B cell (primary cell): ENCODE measurements at regions not wholly inside any gene's neighbourhood (a gene's known extent, or its start where the extent isn't known, plus 50 kb on each side); places are given as distances from the start of the nearest gene placed in this dataset.

Experiments
- ATAC-seq: fragments of 200-7000 bp; cut with Tn5 transposase; one replicate; pipeline ENCODE4 v1.10.0; 2021; ENCODE audit warnings: low read depth, mild to moderate bottlenecking, moderate number of reproducible peaks, moderate library complexity
- CTCF ChIA-PET: fragments of 350-600 bp; sonication (Branson Sonifier 250); formaldehyde crosslinking; loops from one replicate; lab custom pipeline; 2021; ENCODE audit warnings: antibody characterized with exemption, inconsistent platforms; lab: Charles Lee
- POLR2A ChIA-PET: fragments of 350-600 bp; sonication (Branson Sonifier 250); formaldehyde crosslinking; loops from one replicate; lab custom pipeline; 2021; ENCODE audit warnings: antibody characterized with exemption; lab: Charles Lee
- DNase-seq: peaks from one replicate; pipeline ENCODE4 v3.0.0; 2013
- H2AFZ ChIP-seq: 2 replicates; pipeline ENCODE4 v1.6.1; 2012; ENCODE audit warnings: mild to moderate bottlenecking, low read depth, low read length; ENCODE audit not compliant: insufficient read depth, poor library complexity, severe bottlenecking
- H3K27ac ChIP-seq, 2 donors: 1 replicate in 1 of 2; 2 replicates in 1 of 2; pipeline ENCODE4 v1.5.1; 2012 to 2013; ENCODE audit warnings: low read length in 2 of 2, mild to moderate bottlenecking in 2 of 2, moderate library complexity in 1 of 2
- H3K27me3 ChIP-seq, 4 experiments: fragments of 200-600 bp in 1 of 4; sonication (generic) in 1 of 4; replicated peaks in 1 of 4; 1 replicate in 2 of 4; 2 replicates in 2 of 4; pipeline versions ENCODE4 v1.6.1 to v1.7.0; 2013 to 2016; ENCODE audit warnings: low read length in 3 of 4, mild to moderate bottlenecking in 2 of 4, mixed read lengths in 1 of 4, moderate library complexity in 1 of 4; ENCODE audit not compliant: insufficient read depth in 4 of 4, control insufficient read depth in 3 of 4; ENCODE audit errors: control extremely low read depth in 1 of 4
- H3K36me3 ChIP-seq, 2 experiments: replicated peaks in 1 of 2; 1 replicate in 1 of 2; 2 replicates in 1 of 2; pipeline versions ENCODE4 v1.6.1 to v1.7.1; 2013; ENCODE audit warnings: low read length in 1 of 2; ENCODE audit not compliant: insufficient read depth in 2 of 2, control insufficient read depth in 1 of 2; ENCODE audit errors: control extremely low read depth in 1 of 2, extremely low read depth in 1 of 2
- H3K4me1 ChIP-seq, 2 donors: fragments of 200-600 bp in 1 of 2; sonication (generic) in 1 of 2; 1 replicate in 1 of 2; 2 replicates in 1 of 2; pipeline versions ENCODE4 v1.5.1 to v1.6.1; 2013 to 2017; ENCODE audit warnings: low read length in 2 of 2; ENCODE audit not compliant: control insufficient read depth in 2 of 2, insufficient read depth in 2 of 2
- H3K4me2 ChIP-seq: replicated peaks from 2 replicates; pipeline ENCODE3; 2012; ENCODE audit warnings: mild to moderate bottlenecking, low read depth, low read length; ENCODE audit not compliant: poor library complexity, severe bottlenecking
- H3K4me3 ChIP-seq, 5 experiments: fragments of 200-600 bp in 1 of 5; sonication (generic) in 1 of 5; 1 replicate in 3 of 5; 2 replicates in 2 of 5; pipeline versions ENCODE4 v1.5.1 to v1.7.0; 2011 to 2016; ENCODE audit warnings: low read length in 4 of 5, mild to moderate bottlenecking in 4 of 5, low read depth in 2 of 5, control low read depth in 1 of 5, moderate library complexity in 1 of 5; ENCODE audit not compliant: insufficient read depth in 1 of 5; ENCODE audit errors: control extremely low read depth in 1 of 5, extremely low read depth in 1 of 5
- H3K79me2 ChIP-seq: fragments of 200-600 bp; sonication (generic); one replicate; pipeline ENCODE4 v1.6.0; 2016; ENCODE audit warnings: low read length; ENCODE audit not compliant: control insufficient read depth, insufficient read depth
- H3K9ac ChIP-seq: fragments of 200-600 bp; sonication (generic); 2 replicates; pipeline ENCODE4 v1.6.1; 2017; ENCODE audit warnings: mild to moderate bottlenecking, low read length, moderate library complexity
- H3K9me3 ChIP-seq, 3 donors: one replicate each; pipeline versions ENCODE4 v1.6.1 to v1.7.1; 2013; ENCODE audit warnings: low read length in 2 of 3; ENCODE audit not compliant: control insufficient read depth in 2 of 3, insufficient read depth in 1 of 3; ENCODE audit errors: control extremely low read depth in 1 of 3
- H4K20me1 ChIP-seq: 2 replicates; pipeline ENCODE4 v1.6.0; 2012; ENCODE audit warnings: mild to moderate bottlenecking, low read length; ENCODE audit not compliant: insufficient read depth, control insufficient read depth, poor library complexity, severe bottlenecking
- H3K27ac Mint-ChIP-seq: one replicate; pipeline ENCODE4 v1.8.0; 2021; ENCODE audit warnings: mixed read lengths
- H3K27me3 Mint-ChIP-seq: one replicate; pipeline ENCODE4 v1.8.0; 2021; ENCODE audit warnings: mixed read lengths
- H3K4me1 Mint-ChIP-seq: one replicate; pipeline ENCODE4 v1.8.0; 2021; ENCODE audit warnings: mixed read lengths
- H3K4me3 Mint-ChIP-seq: one replicate; pipeline ENCODE4 v1.8.0; 2021; ENCODE audit warnings: mixed read lengths
- H3K9me3 Mint-ChIP-seq: one replicate; pipeline ENCODE4 v1.8.0; 2022; ENCODE audit warnings: mixed read lengths; ENCODE audit not compliant: insufficient read depth
- CTCF ChIP-seq: fragments of 200-600 bp; IDR thresholded peaks from one replicate; pipeline ENCODE4 v1.8.0; 2022; ENCODE audit warnings: antibody characterized with exemption, mild to moderate bottlenecking
- EZH2 ChIP-seq: IDR thresholded peaks from 2 replicates; pipeline ENCODE4 v1.6.1; 2012; ENCODE audit warnings: borderline replicate concordance, low read depth, mild to moderate bottlenecking, moderate library complexity, low read length; ENCODE audit not compliant: insufficient read depth, poor library complexity, severe bottlenecking
- WGBS: methylation state at CpG from one replicate; pipeline ENCODE4 v1.1.5; 2013; ENCODE audit warnings: missing lambda C conversion rate; ENCODE audit not compliant: insufficient coverage; 5-methylcytosine and 5-hydroxymethylcytosine counted together
- intact Hi-C: fragments of 100-400 bp; cut with micrococcal nuclease; formaldehyde crosslinking; loops from one replicate; pipeline ENCODE4 v1.10.0; 2022

DNA sequence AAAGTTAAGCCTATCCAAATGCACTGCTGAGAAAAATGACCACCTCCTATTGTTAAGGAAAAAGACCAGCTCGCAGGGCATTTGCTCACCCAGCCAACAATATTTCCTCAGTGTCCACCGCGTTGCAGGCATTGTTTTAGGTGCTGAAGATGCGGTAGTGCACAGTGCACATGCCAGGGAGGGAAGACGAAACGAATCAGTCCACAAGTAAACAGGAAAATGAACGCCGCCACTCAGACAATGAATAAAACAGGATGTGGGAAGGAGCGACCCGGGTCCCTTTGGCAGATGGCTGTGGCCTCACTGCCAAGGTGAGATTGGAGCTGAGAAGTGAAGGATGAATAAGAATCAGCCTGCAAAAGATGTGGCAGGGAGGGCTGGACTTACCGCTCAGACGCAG lies 249.2 kb downstream of the FOXL1 start:
- 15% methylated on average over 11 of the region's 12 CpGs for WGBS
- Histone ChIP-seq H3K79me2 (no peaks in the 10 kb centered on the region), H3K27ac (no peak overlapping the region), H2AFZ (no peak overlapping the region), H4K20me1 (no peaks in the 10 kb centered on the region), H3K9me3 (peaks cover 0 to 3% (median 0%) of the 10 kb centered on the region in 3 donors), H3K9ac (no peak overlapping the region), H3K4me3 (no peak overlapping the region), H3K27me3 (peaks cover 0 to 7% (median 0%) of the 10 kb centered on the region in 4 experiments), H3K4me1 (no peaks in the 10 kb centered on the region), H3K4me2 (no peak overlapping the region), H3K36me3 (no peaks in the 10 kb centered on the region)
- POLR2A ChIA-PET, result no interaction called here
- Mint-ChIP-seq H3K4me1 (no peaks in the 10 kb centered on the region), H3K9me3 (no peaks in the 10 kb centered on the region), H3K27me3 (peaks cover 43% of the 10 kb centered on the region), H3K27ac (no peak overlapping the region), H3K4me3 (no peak overlapping the region)
- DNase-seq (no peak), ATAC-seq (no peak)
- CTCF ChIA-PET, result no interaction called here
- intact Hi-C loops, result no loop called here
- TF ChIP-seq EZH2, result no peak
- no peak for TF ChIP-seq CTCF

DNA sequence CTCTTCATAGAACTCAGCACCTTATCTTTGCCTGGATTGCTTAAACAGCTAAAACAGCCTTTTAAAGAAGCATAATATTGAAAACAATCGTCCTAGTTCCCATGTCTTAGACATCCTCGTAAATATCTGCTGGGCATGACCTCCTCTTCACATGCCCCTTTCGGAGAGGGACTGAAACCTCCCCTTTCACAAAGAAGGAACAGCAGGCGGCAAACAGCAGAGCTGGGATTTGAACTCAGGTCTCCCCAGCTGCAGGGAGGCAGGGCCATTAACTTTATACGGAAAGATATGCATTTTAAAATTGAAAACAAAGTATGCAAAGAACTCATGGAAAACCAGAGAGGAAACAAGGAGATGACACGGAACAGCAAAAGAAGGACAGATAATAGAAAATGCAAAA lies 249.9 kb downstream of the FOXL1 start:
- CTCF ChIA-PET, result no interaction called here
- no peak overlapping the region for H3K27ac Mint-ChIP-seq
- TF ChIP-seq CTCF (no peak), EZH2 (no peak)
- H3K4me2 ChIP-seq, result no peak overlapping the region
- 74% methylated on average over 4 of the region's 6 CpGs for WGBS
- H3K4me1 ChIP-seq, result no peaks in the 10 kb centered on the region
- peaks cover 43% of the 10 kb centered on the region for H3K27me3 Mint-ChIP-seq
- ATAC-seq, result no peak
- POLR2A ChIA-PET, result no interaction called here
- no peak overlapping the region for H3K9ac ChIP-seq
- H3K4me1 Mint-ChIP-seq, result no peaks in the 10 kb centered on the region
- no peaks in the 10 kb centered on the region for H3K9me3 Mint-ChIP-seq
- H3K4me3 Mint-ChIP-seq, result no peak overlapping the region
- no peaks in the 10 kb centered on the region for H3K36me3 ChIP-seq
- no peak for DNase-seq
- intact Hi-C loops, result no loop called here
- no peak overlapping the region for H2AFZ ChIP-seq
- H3K79me2 ChIP-seq, result no peaks in the 10 kb centered on the region
- no peaks in the 10 kb centered on the region for H4K20me1 ChIP-seq
- H3K27ac ChIP-seq, result no peak overlapping the region
- H3K9me3 ChIP-seq, result peaks cover 0 to 3% (median 0%) of the 10 kb centered on the region in 3 donors
- H3K27me3 ChIP-seq, result peaks cover 0 to 7% (median 0%) of the 10 kb centered on the region in 4 experiments
- H3K4me3 ChIP-seq, result no peak overlapping the region
